SU-DHL-6 (cell line): ENCODE measurements at regions not wholly inside any gene's neighbourhood (a gene's known extent, or its start where the extent isn't known, plus 50 kb on each side); places are given as distances from the start of the nearest gene placed in this dataset.

Experiments
- H2AFZ ChIP-seq: fragments of 200-600 bp; sonication (generic); 2 replicates; pipeline ENCODE4 v1.6.1; 2014; ENCODE audit warnings: low read depth, mild to moderate bottlenecking, moderate library complexity, mixed read lengths, antibody characterized with exemption, low read length; ENCODE audit not compliant: severe bottlenecking
- H3F3A ChIP-seq: fragments of 200-600 bp; shearing (Covaris generic); 2 replicates; pipeline ENCODE4 v1.6.0; 2016; ENCODE audit warnings: antibody characterized with exemption, mild to moderate bottlenecking; ENCODE audit not compliant: insufficient read depth
- H3K27ac ChIP-seq: fragments of 200-600 bp; sonication (generic); 2 replicates; pipeline ENCODE4 v1.5.1; 2016; ENCODE audit warnings: low read depth, mild to moderate bottlenecking, low read length, moderate library complexity, mixed read lengths
- H3K27me3 ChIP-seq: fragments of 200-600 bp; sonication (generic), shearing (Covaris generic); 2 replicates; pipeline ENCODE4 v1.6.0; 2014; ENCODE audit warnings: mild to moderate bottlenecking, low read length
- H3K36me3 ChIP-seq: fragments of 200-600 bp; sonication (generic); 2 replicates; pipeline ENCODE4 v1.6.1; 2014; ENCODE audit warnings: mild to moderate bottlenecking, low read length, mixed read lengths
- H3K4me2 ChIP-seq: fragments of 300-600, 200-600 bp; shearing (Covaris generic), sonication (generic); 2 replicates; pipeline ENCODE4 v1.6.0; 2014; ENCODE audit warnings: low read length, low read depth, mild to moderate bottlenecking; ENCODE audit not compliant: poor library complexity, severe bottlenecking
- H3K4me3 ChIP-seq: fragments of 200-600 bp; sonication (generic); 2 replicates; pipeline ENCODE4 v1.5.1; 2014; ENCODE audit warnings: antibody characterized with exemption, low read length, mild to moderate bottlenecking, mixed read lengths; ENCODE audit not compliant: insufficient read depth, poor library complexity, severe bottlenecking
- H3K79me2 ChIP-seq: fragments of 200-600 bp; sonication (generic); 2 replicates; pipeline ENCODE4 v1.6.1; 2014; ENCODE audit warnings: mild to moderate bottlenecking, low read length, moderate library complexity; ENCODE audit not compliant: insufficient read depth
- H3K9ac ChIP-seq: fragments of 200-600 bp; sonication (generic); 2 replicates; pipeline ENCODE4 v1.7.0; 2014; ENCODE audit warnings: mild to moderate bottlenecking, low read length
- H3K9me2 ChIP-seq: fragments of 200-600 bp; sonication (generic); replicated peaks from 2 replicates; pipeline ENCODE4 v1.6.1; 2014; ENCODE audit warnings: low read length; ENCODE audit not compliant: insufficient read depth
- H3K9me3 ChIP-seq: fragments of 200-600 bp; sonication (generic); 2 replicates; pipeline ENCODE4 v1.6.1; 2014; ENCODE audit warnings: low read length, mixed read lengths; ENCODE audit not compliant: insufficient read depth
- H4K20me1 ChIP-seq: fragments of 200-600 bp; sonication (generic); 2 replicates; pipeline ENCODE4 v1.6.1; 2014; ENCODE audit warnings: low read depth, mild to moderate bottlenecking, antibody characterized with exemption, low read length, moderate library complexity, mixed read lengths
- CTCF ChIP-seq: fragments of 200-600 bp; sonication (generic); IDR thresholded peaks from one replicate; pipeline ENCODE4 v1.5.1; 2017; ENCODE audit warnings: antibody characterized with exemption, mild to moderate bottlenecking, low read length, moderate library complexity; ENCODE audit not compliant: insufficient read depth, poor library complexity, severe bottlenecking
- EZH2phosphoT487 ChIP-seq: fragments of 200-600 bp; sonication (generic), shearing (Covaris generic); conservative IDR thresholded peaks from 2 replicates; pipeline ENCODE4 v1.6.1; 2018; ENCODE audit warnings: mild to moderate bottlenecking, antibody characterized with exemption, low read length, moderate library complexity, mixed read lengths

DNA sequence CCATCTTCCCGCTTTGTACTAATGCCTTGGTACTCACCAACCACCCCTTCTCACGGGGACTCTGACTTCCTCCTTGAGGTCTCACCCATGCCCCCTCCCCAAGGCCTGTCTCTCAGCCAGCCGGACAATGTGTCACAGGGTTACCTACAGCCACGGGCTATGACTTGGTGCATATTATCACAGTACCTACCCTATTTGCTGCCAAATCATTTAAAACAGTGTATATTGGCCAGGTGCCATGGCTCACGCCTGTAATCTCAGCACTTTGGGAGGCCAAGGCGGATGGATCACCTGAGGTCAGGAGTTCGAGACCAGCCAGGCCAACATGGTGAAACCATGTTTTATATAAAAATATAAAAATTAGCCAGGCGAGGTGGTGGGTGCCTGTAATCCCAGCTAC lies 93.4 kb upstream of the TBL1XR1 start:
- Histone ChIP-seq H3K4me2 (no peak overlapping the region), H3K79me2 (no peaks in the 10 kb centered on the region), H3K9me2 (no peaks in the 10 kb centered on the region), H3K9me3 (no peaks in the 10 kb centered on the region), H3K9ac (no peak overlapping the region), H3K4me3 (no peak overlapping the region), H3K27ac (no peak overlapping the region), H4K20me1 (no peaks in the 10 kb centered on the region), H3F3A (no peaks in the 10 kb centered on the region), H3K36me3 (no peaks in the 10 kb centered on the region), H2AFZ (no peak overlapping the region), H3K27me3 (no peaks in the 10 kb centered on the region)
- TF ChIP-seq EZH2phosphoT487 (no peak), CTCF (no peak)

GRCh38 chr3:177294221-177294620 lies 96.9 kb upstream of the TBL1XR1 start:
- Histone ChIP-seq H3K27me3 (no peaks in the 10 kb centered on the region), H3K27ac (no peak overlapping the region), H3K4me3 (no peak overlapping the region), H3K4me2 (no peak overlapping the region), H3K36me3 (no peaks in the 10 kb centered on the region), H3K9me2 (no peaks in the 10 kb centered on the region), H3K79me2 (no peaks in the 10 kb centered on the region), H4K20me1 (no peaks in the 10 kb centered on the region), H3K9ac (no peak overlapping the region), H2AFZ (no peak overlapping the region), H3F3A (no peaks in the 10 kb centered on the region), H3K9me3 (no peaks in the 10 kb centered on the region)
- TF ChIP-seq CTCF (no peak), EZH2phosphoT487 (no peak)

DNA sequence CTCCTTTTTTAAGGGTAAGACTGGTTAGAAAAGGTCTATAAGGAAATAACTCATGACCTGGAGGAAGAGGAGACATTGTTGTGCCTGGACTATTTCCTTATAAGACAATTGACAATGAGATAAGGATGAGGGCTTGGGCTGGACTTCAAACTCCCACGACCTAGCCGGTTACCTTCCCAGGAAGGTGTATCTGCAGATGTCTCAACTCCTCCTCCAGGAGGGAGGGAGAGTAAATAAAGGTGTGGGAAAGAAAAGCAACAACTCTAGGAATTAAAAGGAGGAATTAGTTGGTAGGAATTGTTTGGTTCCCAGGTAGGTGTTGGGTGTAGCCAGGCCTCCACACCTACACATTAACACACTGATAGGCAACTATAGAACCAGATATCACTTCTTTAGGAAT lies 97.8 kb upstream of the TBL1XR1 start:
- no peaks in the 10 kb centered on the region for H4K20me1 ChIP-seq
- H3K27ac ChIP-seq: no peak overlapping the region
- H3F3A ChIP-seq: peaks cover 4% of the 10 kb centered on the region
- no peaks in the 10 kb centered on the region for H3K9me3 ChIP-seq
- H3K4me3 ChIP-seq: no peak overlapping the region
- no peaks in the 10 kb centered on the region for H3K79me2 ChIP-seq
- no peak overlapping the region for H3K9ac ChIP-seq
- TF ChIP-seq EZH2phosphoT487: no peak
- TF ChIP-seq CTCF: no peak
- H3K4me2 ChIP-seq: no peak overlapping the region
- no peaks in the 10 kb centered on the region for H3K27me3 ChIP-seq
- no peak overlapping the region for H2AFZ ChIP-seq
- H3K36me3 ChIP-seq: no peaks in the 10 kb centered on the region
- H3K9me2 ChIP-seq: no peaks in the 10 kb centered on the region

GRCh38 chr3:177299250-177299649 lies 102.0 kb upstream of the TBL1XR1 start:
- no peak overlapping the region for H3K9ac ChIP-seq
- no peaks in the 10 kb centered on the region for H3K9me3 ChIP-seq
- no peaks in the 10 kb centered on the region for H3K27me3 ChIP-seq
- no peak overlapping the region for H3K4me3 ChIP-seq
- no peak for TF ChIP-seq CTCF
- TF ChIP-seq EZH2phosphoT487: no peak
- no peak overlapping the region for H3K27ac ChIP-seq
- H3K79me2 ChIP-seq: no peaks in the 10 kb centered on the region
- peaks cover 32% of the 10 kb centered on the region for H3F3A ChIP-seq
- no peaks in the 10 kb centered on the region for H4K20me1 ChIP-seq
- no peak overlapping the region for H2AFZ ChIP-seq
- H3K4me2 ChIP-seq: no peak overlapping the region
- no peaks in the 10 kb centered on the region for H3K9me2 ChIP-seq
- H3K36me3 ChIP-seq: no peaks in the 10 kb centered on the region
